IPS-NIHi11 (cell line): ENCODE measurements at regions not wholly inside any gene's neighbourhood (a gene's known extent, or its start where the extent isn't known, plus 50 kb on each side); places are given as distances from the start of the nearest gene placed in this dataset.

ENCODE experiments used
- DNase-seq: peaks from one replicate; pipeline ENCODE4 v3.0.0; 2012; ENCODE audit warnings: mixed read lengths, low spot score

DNA sequence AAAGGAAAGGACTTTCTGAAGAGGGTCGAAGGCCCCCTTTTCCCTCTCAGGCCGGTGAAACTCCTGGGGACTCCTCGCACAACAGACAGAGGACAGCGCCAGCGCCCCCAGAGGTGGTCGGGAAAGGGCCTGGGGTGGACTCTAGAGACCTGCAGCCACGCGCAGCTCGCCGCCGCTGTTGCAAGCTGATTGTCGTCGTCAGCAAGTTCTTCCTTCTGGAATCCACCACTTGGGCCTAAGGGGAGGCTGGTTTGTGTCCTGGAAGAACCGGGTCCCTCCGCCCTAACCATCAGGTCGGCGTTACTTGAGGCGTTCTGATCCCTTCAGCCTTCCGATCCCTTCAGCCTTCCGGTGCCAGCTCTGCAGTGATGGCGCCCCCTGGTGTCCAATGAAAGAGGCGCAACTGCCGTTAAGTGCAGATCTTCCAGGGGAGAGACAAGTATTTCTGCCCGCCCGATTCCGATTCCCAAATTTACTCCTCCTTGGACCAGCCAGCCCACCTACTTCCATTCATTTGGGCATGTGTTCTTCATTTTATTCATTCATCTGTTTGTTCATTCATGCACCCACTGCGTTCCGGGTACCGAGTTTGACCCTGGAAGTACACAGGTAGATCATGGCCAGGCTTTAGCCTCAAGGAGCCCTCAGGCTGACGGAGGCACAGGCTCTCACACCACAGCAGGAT lies 77.2 kb upstream of the SLC6A11 start:
- peak; percentile 74 for DNase-seq

- DNase-seq, result no peak
Observed at GRCh38 chr3:10740954-10741353, 75.1 kb upstream of the SLC6A11 start.

DNA sequence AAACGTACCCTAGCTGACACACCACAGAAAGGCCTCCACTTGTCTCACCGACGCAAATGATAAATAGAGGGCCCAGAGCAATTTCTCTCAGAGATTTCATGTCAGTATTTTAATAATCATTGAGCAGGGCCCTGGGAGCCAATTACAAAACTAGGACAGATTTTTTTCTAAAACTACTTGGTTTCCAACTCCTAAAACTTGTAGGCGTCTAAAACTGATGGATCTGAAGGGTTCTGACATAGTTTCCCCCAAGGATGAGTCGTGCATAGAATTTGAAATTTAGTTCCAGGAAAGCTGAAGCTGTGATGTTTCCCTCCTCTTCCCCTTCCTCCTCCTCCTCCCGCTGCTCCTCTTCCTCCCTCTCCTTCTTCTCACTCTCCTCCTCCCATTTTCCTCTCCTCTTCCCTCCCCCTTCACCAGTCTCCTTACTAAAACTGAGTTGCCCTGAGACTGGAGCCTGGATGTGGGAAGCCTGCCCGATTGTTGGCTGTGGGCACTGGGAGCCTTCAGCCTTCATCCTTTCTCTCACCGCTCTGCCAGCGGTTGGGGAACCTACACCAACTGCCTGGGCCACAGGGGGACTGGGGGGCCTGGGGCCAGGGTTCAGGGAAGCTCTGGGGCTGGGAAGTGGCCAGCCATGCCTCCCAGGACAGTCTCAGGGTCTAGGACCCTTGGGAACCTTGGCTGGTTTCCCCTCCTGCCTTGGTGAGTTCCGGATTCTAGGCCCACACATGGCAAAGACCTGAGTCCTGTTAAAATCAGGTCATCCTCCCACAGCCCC lies 73.9 kb upstream of the SLC6A11 start:
- DNase-seq, result no peak

GRCh38 chr3:10743366-10744097 lies 72.5 kb upstream of the SLC6A11 start:
- no peak for DNase-seq

DNA sequence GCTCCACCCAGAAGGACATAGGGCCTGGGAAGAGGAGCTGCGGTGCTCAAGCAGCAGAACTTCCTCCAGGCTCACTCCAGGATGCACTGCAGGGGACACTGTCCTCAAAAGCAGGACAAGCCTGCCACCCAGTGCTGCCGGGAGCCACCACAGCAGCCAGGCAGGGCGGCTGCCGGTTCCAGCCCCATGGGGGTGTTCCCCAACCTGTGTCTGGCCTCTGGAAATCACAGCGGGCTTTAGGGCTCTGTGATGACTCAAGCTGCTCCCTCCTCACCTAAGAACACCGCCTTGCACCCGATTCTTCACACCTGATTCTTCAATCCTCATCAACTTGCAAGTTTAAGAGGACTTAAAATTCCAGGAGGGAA lies 71.9 kb upstream of the SLC6A11 start:
- peak; percentile 29 for DNase-seq

DNA sequence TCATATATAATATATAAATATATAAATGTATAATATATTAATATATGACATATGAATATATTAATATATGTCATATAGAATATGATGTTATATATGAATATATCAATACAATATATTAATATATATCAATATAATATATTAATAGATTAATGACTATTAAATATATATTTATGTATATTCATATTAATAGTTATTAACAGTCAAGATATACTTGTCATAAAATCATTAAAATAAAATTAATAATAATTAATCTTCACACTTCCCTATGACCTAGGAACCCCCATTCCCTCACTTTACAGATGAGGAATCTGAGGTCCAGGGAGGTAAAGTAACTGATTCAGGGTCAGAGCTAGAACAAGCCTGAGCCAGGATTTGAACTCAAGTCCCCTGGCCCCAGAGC lies 70.6 kb upstream of the SLC6A11 start:
- DNase-seq, result no peak

DNA sequence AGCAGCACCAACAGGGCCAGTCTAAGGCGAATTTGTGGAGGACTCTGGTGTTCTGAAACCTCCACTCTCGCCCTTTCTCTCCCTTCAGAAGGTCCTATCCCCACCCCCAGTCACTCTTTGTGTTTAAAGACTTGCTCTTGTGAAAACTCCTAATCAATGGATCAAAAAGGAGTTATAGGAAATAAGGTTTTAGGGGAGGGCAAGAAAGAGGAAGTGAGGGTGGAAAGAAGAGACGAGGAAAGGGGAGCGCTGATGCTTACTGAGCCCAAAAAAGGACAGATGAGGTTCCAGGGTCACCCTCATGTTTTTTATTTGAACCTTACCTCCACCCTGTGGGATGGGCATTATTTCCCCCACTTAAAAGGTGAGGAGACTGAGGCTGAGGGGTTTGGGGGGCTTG lies 70.0 kb upstream of the SLC6A11 start:
- no peak for DNase-seq

GRCh38 chr3:10746684-10747083 lies 69.3 kb upstream of the SLC6A11 start:
- DNase-seq, result no peak

- no peak for DNase-seq
Observed at GRCh38 chr3:10747341-10747740, 68.7 kb upstream of the SLC6A11 start.

DNA sequence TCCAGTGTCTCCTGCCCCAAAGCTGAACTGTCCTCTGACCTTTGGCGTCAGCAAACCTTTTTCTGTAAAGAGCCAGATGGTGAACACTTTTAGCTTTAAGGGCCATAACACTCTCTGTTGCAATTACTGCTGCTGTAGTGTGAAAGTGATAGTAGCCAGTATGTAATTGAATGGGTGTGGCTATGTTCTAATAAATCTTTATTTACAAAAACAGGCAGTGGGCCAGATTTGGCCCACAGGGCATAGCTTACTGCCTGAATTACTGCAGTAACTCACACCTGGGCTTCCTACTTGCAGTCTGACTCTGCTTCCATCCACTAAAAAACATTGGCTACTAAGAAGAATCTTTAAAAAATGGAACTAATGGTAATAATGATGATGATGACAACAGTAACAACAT lies 68.0 kb upstream of the SLC6A11 start:
- DNase-seq, result no peak

- DNase-seq, result peak; percentile 89
Observed at GRCh38 chr3:10753964-10754363, 62.1 kb upstream of the SLC6A11 start.

GRCh38 chr3:10756546-10756945 lies 59.5 kb upstream of the SLC6A11 start:
- DNase-seq, result no peak

DNA sequence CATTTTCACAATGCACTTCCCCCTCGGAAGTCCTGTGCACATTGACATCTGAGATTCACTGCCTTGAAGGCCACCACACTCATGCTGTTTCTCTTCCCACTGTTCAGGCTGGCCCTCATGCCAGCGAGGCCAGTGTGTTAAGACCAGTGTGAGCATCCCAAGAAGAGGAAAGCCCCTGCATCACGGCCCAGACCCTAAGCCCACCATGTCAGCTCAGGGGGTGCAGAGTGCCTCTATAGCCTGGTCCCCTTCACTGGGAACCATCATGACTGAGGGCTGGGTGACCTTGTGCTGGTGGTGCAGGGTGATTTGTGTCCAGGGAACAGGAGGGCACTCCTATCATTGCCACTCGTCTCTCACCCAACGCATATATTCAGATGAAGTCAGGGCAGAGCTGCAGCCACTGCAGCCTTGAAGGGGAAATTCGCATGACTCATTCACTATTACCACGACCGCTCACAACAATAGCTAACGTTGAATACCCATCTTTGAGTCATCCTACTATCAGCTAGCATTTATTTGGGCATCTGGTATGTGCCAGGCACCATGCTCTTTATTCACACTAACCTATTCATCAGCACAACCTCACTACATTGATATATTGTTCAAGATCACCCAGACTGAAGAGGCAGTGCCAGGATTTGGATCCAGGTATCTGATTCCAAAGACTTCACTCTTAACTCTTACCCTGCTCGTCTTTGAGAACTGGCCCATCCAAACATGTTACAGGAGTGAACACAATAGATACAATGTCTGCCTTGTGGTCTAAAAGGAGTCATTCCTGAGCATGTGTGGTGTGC lies 58.8 kb upstream of the SLC6A11 start:
- DNase-seq, result no peak

- DNase-seq, result no peak
Observed at GRCh38 chr3:10757821-10758130, 58.3 kb upstream of the SLC6A11 start.

DNA sequence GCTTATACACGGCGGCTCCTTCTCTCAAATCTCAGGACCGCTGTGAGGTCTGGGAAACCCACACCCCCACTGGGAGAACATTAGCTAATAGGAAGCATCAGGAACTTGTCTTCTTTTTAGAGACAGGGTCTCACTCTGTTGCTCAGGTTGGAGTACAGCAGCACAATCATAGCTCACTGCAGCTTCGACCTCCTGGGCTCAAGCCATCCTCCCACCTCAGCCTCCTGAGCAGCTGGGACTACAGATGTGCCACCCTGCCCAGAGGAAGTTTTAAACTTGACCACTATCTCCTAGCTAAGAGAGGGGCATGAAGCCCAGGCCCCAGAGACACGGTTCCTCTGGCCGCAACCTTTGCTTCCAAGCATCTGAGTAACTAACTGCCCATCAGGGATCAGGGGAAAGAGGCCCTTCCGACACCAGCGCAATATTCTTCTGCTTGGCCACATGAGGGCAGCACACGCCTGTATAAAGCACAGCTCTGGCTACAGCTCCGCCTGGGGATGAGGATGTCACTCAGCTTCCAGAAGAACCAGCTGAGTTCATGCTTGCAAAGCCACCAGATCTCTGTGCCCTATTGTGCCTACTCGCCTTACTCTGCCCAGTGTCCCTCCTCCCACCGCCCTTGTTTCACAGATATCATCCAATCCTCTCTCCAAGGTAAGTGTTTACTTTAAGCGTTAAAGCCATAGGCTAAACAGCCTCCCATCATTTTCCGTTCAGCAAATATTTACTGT lies 57.6 kb upstream of the SLC6A11 start:
- DNase-seq, result peak; percentile 85

DNA sequence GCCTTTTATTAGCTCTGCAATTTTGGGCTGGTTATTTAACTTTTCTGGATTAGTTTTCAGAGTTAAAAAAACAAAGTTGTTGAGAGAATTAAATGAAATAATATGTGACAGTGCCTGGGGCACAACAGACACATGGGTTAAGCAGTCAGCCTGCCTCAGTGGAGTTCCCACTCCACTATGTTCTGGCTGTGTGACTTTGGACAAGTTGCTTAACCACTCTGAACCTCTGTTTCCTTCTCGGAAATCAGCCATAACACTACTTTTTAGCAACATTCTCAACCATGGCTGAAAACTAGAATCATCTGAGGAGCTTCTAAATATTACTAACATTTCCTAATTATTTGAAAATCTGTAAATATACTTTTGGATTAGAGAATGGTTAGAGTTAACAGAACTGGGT lies 56.5 kb upstream of the SLC6A11 start:
- DNase-seq, result no peak

GRCh38 chr3:10760199-10760598 lies 55.8 kb upstream of the SLC6A11 start:
- DNase-seq, result no peak

- no peak for DNase-seq
Observed at GRCh38 chr3:10761583-10761982, 54.4 kb upstream of the SLC6A11 start.

- DNase-seq, result no peak
Observed at GRCh38 chr3:10762116-10762515, 53.9 kb upstream of the SLC6A11 start.

GRCh38 chr3:10762611-10763247 lies 53.3 kb upstream of the SLC6A11 start:
- DNase-seq, result no peak

DNA sequence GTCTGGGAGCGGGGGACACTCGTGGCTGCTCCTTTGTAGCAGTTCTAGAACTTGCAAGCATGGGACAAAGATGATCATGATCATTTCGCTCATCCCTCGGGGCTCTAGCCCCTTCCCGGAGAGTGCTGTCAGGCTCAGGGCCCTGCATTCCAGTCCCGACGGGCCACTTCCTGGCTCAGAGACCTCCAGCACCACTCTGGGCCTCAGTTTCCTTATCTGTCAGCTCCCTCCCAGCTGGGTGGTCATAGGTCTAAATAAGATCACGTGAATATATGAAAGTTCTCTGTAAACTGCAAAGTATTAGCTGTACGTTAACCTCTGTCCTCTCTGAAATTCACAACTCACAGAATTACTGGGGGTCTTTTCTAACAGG lies 52.8 kb upstream of the SLC6A11 start:
- DNase-seq, result no peak
